Stomach (tissue), 8 donors: ENCODE measurements at regions not wholly inside any gene's neighbourhood (a gene's known extent, or its start where the extent isn't known, plus 50 kb on each side); places are given as distances from the start of the nearest gene placed in this dataset.
A peak's percentile ranks its signal among the peaks of the same experiment; 100 is the strongest.

Source experiments
- DNase-seq, 2 donors: peaks; one replicate each; pipeline versions ENCODE4 v3.0.0 to v3.0.0-alpha.2; 2013 to 2019
- H3K27ac ChIP-seq, 5 donors: fragments of 200-600 bp in 4 of 5; sonication (generic) in 4 of 5; one replicate each; pipeline ENCODE4 v1.5.1; 2013 to 2019; ENCODE audit warnings: mild to moderate bottlenecking in 1 of 5, moderate library complexity in 1 of 5
- H3K27me3 ChIP-seq, 3 donors: fragments of 200-600 bp; sonication (generic); one replicate each; pipeline ENCODE4 v1.5.1; 2017 to 2019; ENCODE audit warnings: mixed run types in 1 of 3
- H3K36me3 ChIP-seq, 4 donors: fragments of 200-600 bp; sonication (generic); 1 replicate in 3 of 4; 2 replicates in 1 of 4; pipeline ENCODE4 v1.5.1; 2016 to 2019
- H3K4me1 ChIP-seq, 4 donors: fragments of 200-600 bp; sonication (generic); one replicate each; pipeline ENCODE4 v1.5.1; 2016 to 2019
- H3K4me3 ChIP-seq, 4 donors: fragments of 200-600 bp; sonication (generic) in 3 of 4; one replicate each; pipeline ENCODE4 v1.5.1; 2016 to 2019; ENCODE audit warnings: mild to moderate bottlenecking in 1 of 4
- H3K9me3 ChIP-seq, 4 donors: fragments of 200-600 bp; sonication (generic); one replicate each; pipeline ENCODE4 v1.5.1; 2016 to 2019
- CTCF ChIP-seq, 7 experiments: fragments of 450-650 bp in 4 of 7; fragments of 200-600 bp in 3 of 7; sonication (generic) in 3 of 7; IDR thresholded peaks; one replicate each; pipeline ENCODE4 v1.5.1; 2016 to 2019; ENCODE audit warnings: antibody characterized with exemption in 7 of 7, control low read depth in 2 of 7, mild to moderate bottlenecking in 1 of 7
- EP300 ChIP-seq: sonication (generic); formaldehyde crosslinking; IDR thresholded peaks from one replicate; pipeline ENCODE4 v1.6.1; 2017; ENCODE audit warnings: antibody characterized with exemption
- POLR2A ChIP-seq, 4 donors: fragments of 450-650 bp; IDR thresholded peaks; one replicate each; pipeline ENCODE4 v1.6.1; 2016; ENCODE audit warnings: antibody characterized with exemption in 4 of 4, control low read depth in 2 of 4, mild to moderate bottlenecking in 1 of 4, moderate library complexity in 1 of 4
- POLR2AphosphoS5 ChIP-seq, 3 donors: sonication (generic); formaldehyde crosslinking; IDR thresholded peaks; one replicate each; pipeline ENCODE4 v1.6.1; 2016; ENCODE audit warnings: antibody characterized with exemption in 3 of 3
- WGBS, 5 donors: extraction: QIAGEN DNeasy Blood & Tissue Kit in 3 of 5; methylation state at CpG; one replicate each; pipeline versions ENCODE4 v1.1.5 to v1.1.7; 2013 to 2018; 5-methylcytosine and 5-hydroxymethylcytosine counted together
- intact Hi-C: fragments of 100-400 bp; cut with DNase I; formaldehyde crosslinking; loops from one replicate; pipeline ENCODE4 v1.15.1; 2023; ENCODE audit warnings: low total_unique reads
- donor health status: healthy with polysubstance abuse.
- donor health status: Bipolar disorder and iron deficiency.
- donor health status: healthy.

- Histone ChIP-seq H3K4me3 (no peak overlapping the region), H3K27ac (no peak overlapping the region), H3K9me3 (no peaks in the 10 kb centered on the region), H3K27me3 (no peaks in the 10 kb centered on the region), H3K4me1 (no peaks in the 10 kb centered on the region), H3K36me3 (no peaks in the 10 kb centered on the region)
- intact Hi-C loops = no loop called here
- TF ChIP-seq POLR2AphosphoS5 (IDR thresholded peaks at IDR 0.05) (no peak), EP300 (no peak), POLR2A (IDR thresholded peaks at IDR 0.05) (no peak), CTCF (IDR thresholded peaks at IDR 0.05) (no peak)
- DNase-seq = peak in 1 of 2 donors; percentile 4
Measured at GRCh38 chr14:98070536-98070935, 1201.5 kb downstream of the BCL11B start.

GRCh38 chr14:98074111-98074510 is 1197.9 kb downstream of the BCL11B start:
- H3K4me3 ChIP-seq = no peak overlapping the region
- TF ChIP-seq EP300 (no peak), POLR2A (IDR thresholded peaks at IDR 0.05) (no peak), POLR2AphosphoS5 (IDR thresholded peaks at IDR 0.05) (no peak), CTCF (IDR thresholded peaks at IDR 0.05) (no peak)
- no peak for DNase-seq
- no peaks in the 10 kb centered on the region for H3K4me1 ChIP-seq
- no peaks in the 10 kb centered on the region for H3K27me3 ChIP-seq
- no peaks in the 10 kb centered on the region for H3K36me3 ChIP-seq
- 92 to 98% (median 97%) methylated on average over 5 of the region's 5 CpGs for WGBS, 5 donors
- H3K9me3 ChIP-seq = no peaks in the 10 kb centered on the region
- intact Hi-C loops = no loop called here
- H3K27ac ChIP-seq = no peak overlapping the region

- no peak for TF ChIP-seq CTCF (IDR thresholded peaks at IDR 0.05)
- no peak for TF ChIP-seq EP300
- no peak for TF ChIP-seq POLR2AphosphoS5 (IDR thresholded peaks at IDR 0.05)
- TF ChIP-seq POLR2A (IDR thresholded peaks at IDR 0.05) = no peak
- WGBS, 5 donors = 62 to 75% (median 63%) methylated on average over 3 of the region's 3 CpGs
- DNase-seq = peak in 1 of 2 donors; percentile 8
- Histone ChIP-seq H3K27ac (no peak overlapping the region), H3K36me3 (no peaks in the 10 kb centered on the region), H3K4me1 (no peaks in the 10 kb centered on the region), H3K9me3 (no peaks in the 10 kb centered on the region), H3K27me3 (no peaks in the 10 kb centered on the region), H3K4me3 (no peak overlapping the region)
- intact Hi-C loops = no loop called here
Measured at GRCh38 chr14:98077176-98077575, 1194.8 kb downstream of the BCL11B start.

- no peaks in the 10 kb centered on the region for H3K27me3 ChIP-seq
- no peak for TF ChIP-seq POLR2AphosphoS5 (IDR thresholded peaks at IDR 0.05)
- TF ChIP-seq POLR2A (IDR thresholded peaks at IDR 0.05) = no peak
- TF ChIP-seq EP300 = no peak
- TF ChIP-seq CTCF (IDR thresholded peaks at IDR 0.05) = no peak
- H3K4me3 ChIP-seq = no peak overlapping the region
- intact Hi-C loops = no loop called here
- H3K4me1 ChIP-seq = no peaks in the 10 kb centered on the region
- no peak overlapping the region for H3K27ac ChIP-seq
- no peaks in the 10 kb centered on the region for H3K9me3 ChIP-seq
- 62 to 95% (median 82%) methylated on average over 1 of the region's 1 CpG for WGBS, 5 donors
- DNase-seq = no peak
- no peaks in the 10 kb centered on the region for H3K36me3 ChIP-seq
Measured at GRCh38 chr14:98082833-98083232, 1189.2 kb downstream of the BCL11B start.
